ENCODE measurements at regions not wholly inside any gene's neighbourhood (a gene's known extent, or its start where the extent isn't known, plus 50 kb on each side); places are given as distances from the start of the nearest gene placed in this dataset.

- DNase-seq (no peak), ATAC-seq (ENCODE audit: low read depth) (no peak)
- Histone ChIP-seq H3K4me1 (ENCODE audit: control insufficient read depth in 2 of 2, insufficient read depth in 2 of 2, low read length in 2 of 2) (no peaks in the 10 kb centered on the region), H3K9ac (ENCODE audit: low read length) (no peak overlapping the region), H3K9me3 (ENCODE audit: control extremely low read depth in 1 of 3, control insufficient read depth in 2 of 3, insufficient read depth in 1 of 3, low read length in 2 of 3) (peaks cover 0 to 3% (median 0%) of the 10 kb centered on the region in 3 donors), H3K27ac (ENCODE audit: low read length in 2 of 2) (no peak overlapping the region), H3K27me3 (replicated peaks in 1 of 4; ENCODE audit: control extremely low read depth in 1 of 4, control insufficient read depth in 3 of 4, insufficient read depth in 4 of 4, low read length in 3 of 4) (no peaks in the 10 kb centered on the region), H4K20me1 (ENCODE audit: control insufficient read depth, insufficient read depth, low read length, poor library complexity, severe bottlenecking) (no peaks in the 10 kb centered on the region), H3K4me3 (ENCODE audit: control extremely low read depth in 1 of 5, extremely low read depth in 1 of 5, insufficient read depth in 1 of 5, low read depth in 2 of 5, low read length in 4 of 5) (no peak overlapping the region), H3K4me2 (replicated peaks; ENCODE audit: low read depth, low read length, poor library complexity, severe bottlenecking) (no peak overlapping the region), H3K79me2 (ENCODE audit: control insufficient read depth, insufficient read depth, low read length) (no peaks in the 10 kb centered on the region), H3K36me3 (replicated peaks in 1 of 2; ENCODE audit: control extremely low read depth in 1 of 2, control insufficient read depth in 1 of 2, extremely low read depth in 1 of 2, insufficient read depth in 2 of 2, low read length in 1 of 2) (no peaks in the 10 kb centered on the region), H2AFZ (ENCODE audit: insufficient read depth, low read depth, low read length, poor library complexity, severe bottlenecking) (no peak overlapping the region)
- H3K4me1 Mint-ChIP-seq, result no peaks in the 10 kb centered on the region
- intact Hi-C loops (cut with micrococcal nuclease), result no loop called here
- ChIA-PET CTCF (no interaction called here), POLR2A (no interaction called here)
- WGBS (ENCODE audit: insufficient coverage), result 37% methylated on average over 2 of the region's 2 CpGs
- peaks cover 6% of the 10 kb centered on the region for H3K9me3 Mint-ChIP-seq (ENCODE audit: insufficient read depth)
- H3K4me3 Mint-ChIP-seq, result no peak overlapping the region
- H3K27ac Mint-ChIP-seq, result no peak overlapping the region
- H3K27me3 Mint-ChIP-seq, result no peaks in the 10 kb centered on the region
- TF ChIP-seq CTCF (IDR thresholded peaks at IDR 0.05) (no peak), EZH2 (IDR thresholded peaks at IDR 0.05; ENCODE audit: borderline replicate concordance, insufficient read depth, low read depth, low read length, poor library complexity, severe bottlenecking) (no peak)
Observed at GRCh38 chr5:167557359-167557758, 734.1 kb upstream of the WWC1 start.

- Mint-ChIP-seq H3K4me1 (no peaks in the 10 kb centered on the region), H3K9me3 (ENCODE audit: insufficient read depth) (no peaks in the 10 kb centered on the region), H3K27me3 (no peaks in the 10 kb centered on the region), H3K4me3 (no peak overlapping the region), H3K27ac (no peak overlapping the region)
- no peak for TF ChIP-seq CTCF (IDR thresholded peaks at IDR 0.05)
- Histone ChIP-seq H3K4me1 (ENCODE audit: control insufficient read depth in 2 of 2, insufficient read depth in 2 of 2, low read length in 2 of 2) (no peaks in the 10 kb centered on the region), H3K27ac (ENCODE audit: low read length in 2 of 2) (no peak overlapping the region), H3K36me3 (replicated peaks in 1 of 2; ENCODE audit: control extremely low read depth in 1 of 2, control insufficient read depth in 1 of 2, extremely low read depth in 1 of 2, insufficient read depth in 2 of 2, low read length in 1 of 2) (no peaks in the 10 kb centered on the region), H3K9me3 (ENCODE audit: control extremely low read depth in 1 of 3, control insufficient read depth in 2 of 3, insufficient read depth in 1 of 3, low read length in 2 of 3) (peaks cover 0 to 3% (median 0%) of the 10 kb centered on the region in 3 donors), H3K79me2 (ENCODE audit: control insufficient read depth, insufficient read depth, low read length) (no peaks in the 10 kb centered on the region), H4K20me1 (ENCODE audit: control insufficient read depth, insufficient read depth, low read length, poor library complexity, severe bottlenecking) (no peaks in the 10 kb centered on the region), H3K4me3 (ENCODE audit: control extremely low read depth in 1 of 5, extremely low read depth in 1 of 5, insufficient read depth in 1 of 5, low read depth in 2 of 5, low read length in 4 of 5) (no peak overlapping the region), H3K4me2 (replicated peaks; ENCODE audit: low read depth, low read length, poor library complexity, severe bottlenecking) (no peak overlapping the region), H3K27me3 (replicated peaks in 1 of 4; ENCODE audit: control extremely low read depth in 1 of 4, control insufficient read depth in 3 of 4, insufficient read depth in 4 of 4, low read length in 3 of 4) (no peaks in the 10 kb centered on the region), H2AFZ (ENCODE audit: insufficient read depth, low read depth, low read length, poor library complexity, severe bottlenecking) (no peak overlapping the region), H3K9ac (ENCODE audit: low read length) (no peak overlapping the region)
- POLR2A ChIA-PET, result no interaction called here
- 89% methylated on average over 6 of the region's 9 CpGs for WGBS (ENCODE audit: insufficient coverage)
- intact Hi-C loops (cut with micrococcal nuclease), result no loop called here
- DNase-seq, result no peak
- no peak for ATAC-seq (ENCODE audit: low read depth)
- CTCF ChIA-PET, result no interaction called here
Observed at GRCh38 chr5:167561796-167562195, 729.6 kb upstream of the WWC1 start.
